ENCODE measurements at regions not wholly inside any gene's neighbourhood (a gene's known extent, or its start where the extent isn't known, plus 50 kb on each side); places are given as distances from the start of the nearest gene placed in this dataset.

- no peak for TF ChIP-seq EZH2 (IDR thresholded peaks at IDR 0.05; ENCODE audit: borderline replicate concordance, low read length)
- TF ChIP-seq CTCF (IDR thresholded peaks at IDR 0.05; ENCODE audit: low read length) = no peak
These were observed 77.8 kb upstream of the STK17B start for GRCh38 chr2:196249171-196249570.

All from OCI-LY1 (cell line).